Testis (tissue), 2 donors: ENCODE measurements at regions not wholly inside any gene's neighbourhood (a gene's known extent, or its start where the extent isn't known, plus 50 kb on each side); places are given as distances from the start of the nearest gene placed in this dataset.

Experiments used
- DNase-seq: peaks from one replicate; pipeline ENCODE4 v3.0.0-alpha.2; 2019
- H3K27ac ChIP-seq, 2 donors: fragments of 200-600 bp; sonication (generic); one replicate each; pipeline ENCODE4 v1.5.1; 2019
- H3K27me3 ChIP-seq: fragments of 200-600 bp; sonication (generic); one replicate; pipeline ENCODE4 v1.5.1; 2019
- H3K36me3 ChIP-seq: fragments of 200-600 bp; sonication (generic); one replicate; pipeline ENCODE4 v1.5.1; 2017; ENCODE audit warnings: low read depth; ENCODE audit errors: missing control alignments
- H3K4me1 ChIP-seq: fragments of 200-600 bp; sonication (generic); one replicate; pipeline ENCODE4 v1.5.1; 2019
- H3K4me3 ChIP-seq, 2 donors: fragments of 200-600 bp; sonication (generic); one replicate each; pipeline ENCODE4 v1.5.1; 2017 to 2019
- H3K9me3 ChIP-seq: fragments of 200-600 bp; sonication (generic); one replicate; pipeline ENCODE4 v1.5.1; 2017
- CTCF ChIP-seq, 3 experiments: fragments of 450-650 bp in 2 of 3; fragments of 200-600 bp in 1 of 3; sonication (generic) in 1 of 3; IDR thresholded peaks; one replicate each; pipeline ENCODE4 v1.5.1; 2016 to 2019; ENCODE audit warnings: antibody characterized with exemption in 3 of 3, mild to moderate bottlenecking in 2 of 3, moderate library complexity in 1 of 3
- POLR2A ChIP-seq: fragments of 450-650 bp; IDR thresholded peaks from one replicate; pipeline ENCODE4 v1.6.1; 2017; ENCODE audit warnings: antibody characterized with exemption, mild to moderate bottlenecking, moderate library complexity
- WGBS, 2 donors: methylation state at CpG; one replicate each; pipeline ENCODE4 v1.1.5; 2018; 5-methylcytosine and 5-hydroxymethylcytosine counted together
- intact Hi-C: fragments of 100-400 bp; cut with DNase I; formaldehyde crosslinking; loops from one replicate; pipeline ENCODE4 v1.15.1; 2023; ENCODE audit warnings: low total_unique reads

DNA sequence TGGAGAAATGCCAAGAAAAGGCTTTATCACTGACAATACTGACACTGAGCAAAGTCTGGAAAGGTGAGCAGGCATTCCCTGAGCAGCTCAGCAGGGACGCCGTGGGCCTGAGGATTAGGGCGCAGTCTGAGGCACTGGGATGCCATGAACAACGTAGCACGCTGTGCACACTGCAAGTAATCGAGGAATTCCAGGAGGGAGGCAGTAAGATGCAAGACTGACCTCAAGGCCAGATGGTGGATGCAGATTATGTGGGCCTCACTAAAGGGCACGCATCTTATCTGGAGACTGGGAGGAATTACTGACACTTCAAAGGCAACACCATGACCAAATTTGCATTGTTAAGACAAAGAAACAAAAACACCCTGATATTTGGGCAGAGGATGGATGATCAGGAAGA is 50.4 kb upstream of the OPCML start:
- Histone ChIP-seq H3K4me1 (no peaks in the 10 kb centered on the region), H3K4me3 (no peak overlapping the region), H3K27ac (no peak overlapping the region), H3K27me3 (no peaks in the 10 kb centered on the region), H3K9me3 (no peaks in the 10 kb centered on the region), H3K36me3 (no peaks in the 10 kb centered on the region)
- TF ChIP-seq POLR2A (no peak), CTCF (IDR thresholded peaks at IDR 0.05) (no peak)
- no peak for DNase-seq
- 54 to 60% methylated on average over 7 of the region's 7 CpGs for WGBS, 2 donors
- intact Hi-C loops = no loop called here

GRCh38 chr11:133582326-133582725 is 50.0 kb upstream of the OPCML start:
- TF ChIP-seq CTCF (IDR thresholded peaks at IDR 0.05) = no peak
- no peak for TF ChIP-seq POLR2A
- Histone ChIP-seq H3K27me3 (no peaks in the 10 kb centered on the region), H3K9me3 (no peaks in the 10 kb centered on the region), H3K4me1 (no peaks in the 10 kb centered on the region), H3K36me3 (no peaks in the 10 kb centered on the region), H3K4me3 (no peak overlapping the region), H3K27ac (no peak overlapping the region)
- no peak for DNase-seq
- intact Hi-C loops = no loop called here
- WGBS, 2 donors = 71 to 85% methylated on average over 1 of the region's 1 CpG
